ENCODE measurements at regions not wholly inside any gene's neighbourhood (a gene's known extent, or its start where the extent isn't known, plus 50 kb on each side); places are given as distances from the start of the nearest gene placed in this dataset.

DNA sequence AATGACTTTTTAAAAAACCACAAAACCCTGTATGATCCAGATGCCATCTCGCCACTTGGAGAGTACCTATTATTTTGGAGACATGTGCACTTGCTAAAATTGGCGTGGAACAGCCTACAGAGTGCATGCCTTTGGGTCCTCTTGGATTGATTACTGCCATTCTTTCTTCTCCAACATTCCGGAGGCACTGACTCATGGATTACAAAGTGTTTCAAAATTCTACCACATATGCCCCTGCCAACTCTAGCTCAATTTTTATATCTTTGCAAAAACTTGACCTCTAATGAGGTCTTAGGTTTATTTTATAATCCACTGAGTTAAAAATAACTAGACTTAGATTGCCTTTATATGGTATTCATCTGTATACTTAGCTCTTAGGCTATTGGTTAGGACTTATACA lies 55.8 kb upstream of the KIF5B start:
- ATAC-seq (peak; percentile 78 to 91), DNase-seq (no peak)
- Histone ChIP-seq H3K36me3 (no peaks in the 10 kb centered on the region), H3K27me3 (ENCODE audit: low read depth) (no peaks in the 10 kb centered on the region), H3K9me3 (no peaks in the 10 kb centered on the region), H3K4me3 (no peak overlapping the region), H3K27ac (peak overlapping the region; percentile 4), H3K4me1 (peaks cover 3% of the 10 kb centered on the region)
- intact Hi-C loops (cut with DNase I): no loop called here
- TF ChIP-seq, protein P1, sequence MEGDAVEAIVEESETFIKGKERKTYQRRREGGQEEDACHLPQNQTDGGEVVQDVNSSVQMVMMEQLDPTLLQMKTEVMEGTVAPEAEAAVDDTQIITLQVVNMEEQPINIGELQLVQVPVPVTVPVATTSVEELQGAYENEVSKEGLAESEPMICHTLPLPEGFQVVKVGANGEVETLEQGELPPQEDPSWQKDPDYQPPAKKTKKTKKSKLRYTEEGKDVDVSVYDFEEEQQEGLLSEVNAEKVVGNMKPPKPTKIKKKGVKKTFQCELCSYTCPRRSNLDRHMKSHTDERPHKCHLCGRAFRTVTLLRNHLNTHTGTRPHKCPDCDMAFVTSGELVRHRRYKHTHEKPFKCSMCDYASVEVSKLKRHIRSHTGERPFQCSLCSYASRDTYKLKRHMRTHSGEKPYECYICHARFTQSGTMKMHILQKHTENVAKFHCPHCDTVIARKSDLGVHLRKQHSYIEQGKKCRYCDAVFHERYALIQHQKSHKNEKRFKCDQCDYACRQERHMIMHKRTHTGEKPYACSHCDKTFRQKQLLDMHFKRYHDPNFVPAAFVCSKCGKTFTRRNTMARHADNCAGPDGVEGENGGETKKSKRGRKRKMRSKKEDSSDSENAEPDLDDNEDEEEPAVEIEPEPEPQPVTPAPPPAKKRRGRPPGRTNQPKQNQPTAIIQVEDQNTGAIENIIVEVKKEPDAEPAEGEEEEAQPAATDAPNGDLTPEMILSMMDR (IDR thresholded peaks at IDR 0.05): no peak

DNA sequence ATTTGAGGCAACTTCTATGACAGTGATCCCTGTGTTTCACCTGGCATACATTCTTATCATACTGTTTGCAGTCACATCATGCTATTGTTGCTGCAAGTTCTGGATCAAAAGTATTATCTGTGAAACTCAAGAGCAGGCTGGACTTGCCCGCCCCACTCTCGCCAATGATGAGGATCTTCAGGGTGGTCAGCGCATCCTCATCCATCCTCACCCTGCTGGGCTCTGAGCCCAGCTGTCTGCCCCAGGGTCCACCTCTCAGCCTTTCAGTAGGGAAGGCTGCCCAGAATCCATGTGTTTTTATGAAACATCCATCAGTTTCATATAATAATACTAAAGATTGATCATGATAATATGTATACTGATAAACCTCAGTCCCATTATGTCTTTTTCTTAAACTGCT lies 55.4 kb upstream of the KIF5B start:
- TF ChIP-seq, protein P1 (IDR thresholded peaks at IDR 0.05): no peak
- ATAC-seq: peak in 1 of 2 donors; percentile 47
- Histone ChIP-seq H3K4me1 (peaks cover 3% of the 10 kb centered on the region), H3K36me3 (no peaks in the 10 kb centered on the region), H3K9me3 (no peaks in the 10 kb centered on the region), H3K27me3 (ENCODE audit: low read depth) (no peaks in the 10 kb centered on the region), H3K4me3 (no peak overlapping the region), H3K27ac (no peak overlapping the region)
- intact Hi-C loops (cut with DNase I): no loop called here
- DNase-seq: no peak

DNA sequence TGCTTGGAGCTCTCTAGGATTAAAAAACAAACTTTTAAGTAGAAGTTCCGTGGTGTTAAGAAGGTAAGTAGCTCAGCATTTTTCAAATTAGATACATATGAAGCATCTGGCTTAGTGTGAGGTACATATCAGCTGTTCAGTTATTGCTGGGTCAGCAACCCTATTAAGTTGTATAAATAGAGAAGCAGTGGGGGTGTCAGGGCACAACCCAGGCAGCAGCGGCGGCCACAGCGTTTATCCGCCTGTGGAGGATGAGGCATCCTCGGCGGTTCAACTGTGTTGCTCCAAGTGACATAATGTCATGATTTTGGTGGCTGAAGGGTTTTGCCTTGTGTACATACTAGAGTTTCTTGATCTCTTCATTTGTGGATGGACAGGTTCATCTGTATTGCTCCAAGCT lies 54.6 kb upstream of the KIF5B start:
- Histone ChIP-seq H3K9me3 (no peaks in the 10 kb centered on the region), H3K36me3 (no peaks in the 10 kb centered on the region), H3K4me1 (peaks cover 3% of the 10 kb centered on the region), H3K27me3 (ENCODE audit: low read depth) (no peaks in the 10 kb centered on the region), H3K27ac (no peak overlapping the region), H3K4me3 (no peak overlapping the region)
- DNase-seq (no peak), ATAC-seq (no peak)
- TF ChIP-seq, protein P1 (IDR thresholded peaks at IDR 0.05): no peak
- intact Hi-C loops (cut with DNase I): no loop called here

DNA sequence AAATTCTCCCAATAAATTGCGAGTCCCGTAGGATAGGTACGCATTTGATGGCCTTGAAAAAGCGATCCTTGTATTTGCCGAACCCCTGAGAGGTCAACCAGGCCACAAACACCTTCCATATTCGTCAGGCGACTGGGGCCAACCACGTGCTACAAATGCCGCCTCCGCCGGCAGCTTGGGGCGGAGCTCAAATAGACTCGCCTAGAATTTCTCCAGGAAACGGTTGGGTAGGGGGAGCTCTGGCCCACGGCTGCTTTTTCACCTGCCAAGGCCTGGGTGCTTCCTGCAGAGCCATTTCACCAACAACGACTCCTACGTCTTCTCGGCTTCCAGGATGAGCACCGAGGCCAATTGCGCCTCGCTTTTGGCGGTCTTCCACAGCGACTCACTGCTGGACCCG lies 53.4 kb upstream of the KIF5B start:
- Histone ChIP-seq H3K36me3 (no peaks in the 10 kb centered on the region), H3K9me3 (no peaks in the 10 kb centered on the region), H3K4me3 (no peak overlapping the region), H3K4me1 (peaks cover 6% of the 10 kb centered on the region), H3K27ac (no peak overlapping the region), H3K27me3 (ENCODE audit: low read depth) (no peaks in the 10 kb centered on the region)
- intact Hi-C loops (cut with DNase I): no loop called here
- ATAC-seq: no peak
- TF ChIP-seq, protein P1 (IDR thresholded peaks at IDR 0.05): no peak
- DNase-seq: no peak
